ENCODE measurements at regions not wholly inside any gene's neighbourhood (a gene's known extent, or its start where the extent isn't known, plus 50 kb on each side); places are given as distances from the start of the nearest gene placed in this dataset.

GRCh38 chrX:99782516-99783040, 627.5 kb downstream of the PCDH19 start:
- H3K27me3 Mint-ChIP-seq (ENCODE audit: insufficient read depth, unreplicated experiment): peaks cover 12% of the 10 kb centered on the region
- CTCF ChIA-PET: no interaction called here
- H3K9me3 Mint-ChIP-seq (ENCODE audit: unreplicated experiment): no peaks in the 10 kb centered on the region
- no TSS peak for BruUV-seq (replicated peaks)
- intact Hi-C loops (cut with micrococcal nuclease): no loop called here
- no peak overlapping the region for H3K4me3 Mint-ChIP-seq (ENCODE audit: unreplicated experiment)
- POLR2A ChIA-PET: no interaction called here
- no peaks in the 10 kb centered on the region for H3K4me1 Mint-ChIP-seq (ENCODE audit: insufficient read depth, unreplicated experiment)
- DNase-seq (ENCODE audit: unreplicated experiment): no peak
- no peak for TF ChIP-seq CTCF (IDR thresholded peaks at IDR 0.05; ENCODE audit: unreplicated experiment)
- no peak overlapping the region for H3K27ac Mint-ChIP-seq (ENCODE audit: low read depth, unreplicated experiment)
- H3K36me3 Mint-ChIP-seq (ENCODE audit: insufficient read depth, unreplicated experiment): no peaks in the 10 kb centered on the region

GRCh38 chrX:99777912-99778311, 632.2 kb downstream of the PCDH19 start:
- BruUV-seq (replicated peaks): no TSS peak
- Mint-ChIP-seq H3K36me3 (ENCODE audit: insufficient read depth, unreplicated experiment) (no peaks in the 10 kb centered on the region), H3K9me3 (ENCODE audit: unreplicated experiment) (no peaks in the 10 kb centered on the region), H3K4me3 (ENCODE audit: unreplicated experiment) (no peak overlapping the region), H3K27ac (ENCODE audit: low read depth, unreplicated experiment) (no peak overlapping the region), H3K4me1 (ENCODE audit: insufficient read depth, unreplicated experiment) (no peaks in the 10 kb centered on the region), H3K27me3 (ENCODE audit: insufficient read depth, unreplicated experiment) (peaks cover 2% of the 10 kb centered on the region)
- intact Hi-C loops (cut with micrococcal nuclease): no loop called here
- no peak for DNase-seq (ENCODE audit: unreplicated experiment)
- TF ChIP-seq CTCF (IDR thresholded peaks at IDR 0.05; ENCODE audit: unreplicated experiment): no peak
- ChIA-PET CTCF (no interaction called here), POLR2A (no interaction called here)

GRCh38 chrX:99761731-99762130, 648.3 kb downstream of the PCDH19 start:
- no TSS peak for BruUV-seq (replicated peaks)
- H3K4me1 Mint-ChIP-seq (ENCODE audit: insufficient read depth, unreplicated experiment): no peaks in the 10 kb centered on the region

GRCh38 chrX:99752776-99753175, 657.3 kb downstream of the PCDH19 start:
- Mint-ChIP-seq H3K27ac (ENCODE audit: low read depth, unreplicated experiment) (no peak overlapping the region), H3K27me3 (ENCODE audit: insufficient read depth, unreplicated experiment) (peaks cover 47% of the 10 kb centered on the region), H3K36me3 (ENCODE audit: insufficient read depth, unreplicated experiment) (no peaks in the 10 kb centered on the region), H3K4me3 (ENCODE audit: unreplicated experiment) (no peak overlapping the region), H3K4me1 (ENCODE audit: insufficient read depth, unreplicated experiment) (no peaks in the 10 kb centered on the region), H3K9me3 (ENCODE audit: unreplicated experiment) (no peaks in the 10 kb centered on the region)
- no TSS peak for BruUV-seq (replicated peaks)
- DNase-seq (ENCODE audit: unreplicated experiment): peak; percentile 5
- TF ChIP-seq CTCF (IDR thresholded peaks at IDR 0.05; ENCODE audit: unreplicated experiment): no peak
- ChIA-PET CTCF (interaction anchor here (0.7 kb wide), 1 partner anchor 509 kb away, joined by 3 read pairs; no protein-coding TSS in a partner anchor), POLR2A (no interaction called here)
- intact Hi-C loops (cut with micrococcal nuclease): no loop called here

More at GRCh38 chrX:99761731-99762130, 648.3 kb downstream of the PCDH19 start:
- ChIA-PET CTCF (interaction anchor here (0.7 kb wide), 1 partner anchor 1349 kb away, joined by 3 read pairs; no protein-coding TSS in a partner anchor), POLR2A (no interaction called here)
- Mint-ChIP-seq H3K4me3 (ENCODE audit: unreplicated experiment) (no peak overlapping the region), H3K27ac (ENCODE audit: low read depth, unreplicated experiment) (no peak overlapping the region), H3K36me3 (ENCODE audit: insufficient read depth, unreplicated experiment) (no peaks in the 10 kb centered on the region), H3K9me3 (ENCODE audit: unreplicated experiment) (no peaks in the 10 kb centered on the region), H3K27me3 (ENCODE audit: insufficient read depth, unreplicated experiment) (peaks cover 6% of the 10 kb centered on the region)
- intact Hi-C loops (cut with micrococcal nuclease): no loop called here
- TF ChIP-seq CTCF (IDR thresholded peaks at IDR 0.05; ENCODE audit: unreplicated experiment): no peak
- no peak for DNase-seq (ENCODE audit: unreplicated experiment)

Data from MCF 10A (cell line).